Gastroesophageal sphincter (tissue), 3 donors: ENCODE measurements at regions not wholly inside any gene's neighbourhood (a gene's known extent, or its start where the extent isn't known, plus 50 kb on each side); places are given as distances from the start of the nearest gene placed in this dataset.

ENCODE experiments used
- CTCF ChIP-seq, 4 experiments: fragments of 200-600 bp in 2 of 4; fragments of 450-650 bp in 2 of 4; sonication (generic) in 1 of 4; IDR thresholded peaks; one replicate each; pipeline ENCODE4 v1.5.1; 2017 to 2019; ENCODE audit warnings: antibody characterized with exemption in 4 of 4, mild to moderate bottlenecking in 2 of 4, moderate library complexity in 2 of 4
- EP300 ChIP-seq: sonication (generic); formaldehyde crosslinking; IDR thresholded peaks from one replicate; pipeline ENCODE4 v1.6.1; 2017; ENCODE audit warnings: antibody characterized with exemption, mild to moderate bottlenecking
- POLR2A ChIP-seq, 2 donors: fragments of 450-650 bp; IDR thresholded peaks; one replicate each; pipeline ENCODE4 v1.6.1; 2017; ENCODE audit warnings: antibody characterized with exemption in 2 of 2, mild to moderate bottlenecking in 2 of 2, moderate library complexity in 1 of 2
- POLR2AphosphoS5 ChIP-seq: sonication (generic); formaldehyde crosslinking; IDR thresholded peaks from one replicate; pipeline ENCODE4 v1.6.1; 2017; ENCODE audit warnings: antibody characterized with exemption

GRCh38 chr1:103187673-103188072, 79.4 kb upstream of the COL11A1 start:
- no peak for TF ChIP-seq CTCF (IDR thresholded peaks at IDR 0.05)
- no peak for TF ChIP-seq POLR2A (IDR thresholded peaks at IDR 0.05)
- TF ChIP-seq POLR2AphosphoS5, result no peak
- TF ChIP-seq EP300, result no peak
